Transverse colon (tissue), 4 donors: ENCODE measurements at regions not wholly inside any gene's neighbourhood (a gene's known extent, or its start where the extent isn't known, plus 50 kb on each side); places are given as distances from the start of the nearest gene placed in this dataset.

Experiments used
- DNase-seq: peaks from one replicate; pipeline ENCODE4 v3.0.0-alpha.2; 2019
- H3K27ac ChIP-seq, 4 donors: fragments of 200-600 bp; sonication (generic); 2 replicates each; pipeline ENCODE4 v1.5.1; 2016 to 2018; ENCODE audit warnings: inconsistent platforms in 4 of 4
- H3K27me3 ChIP-seq: fragments of 200-600 bp; sonication (generic); 2 replicates; pipeline ENCODE4 v1.5.1; 2017; ENCODE audit warnings: inconsistent platforms
- H3K36me3 ChIP-seq, 4 donors: fragments of 200-600 bp; sonication (generic); 2 replicates each; pipeline ENCODE4 v1.5.1; 2017 to 2019; ENCODE audit warnings: inconsistent platforms in 4 of 4
- H3K4me1 ChIP-seq, 4 donors: fragments of 200-600 bp; sonication (generic); 2 replicates each; pipeline ENCODE4 v1.5.1; 2017 to 2020; ENCODE audit warnings: inconsistent platforms in 4 of 4
- H3K4me3 ChIP-seq, 4 donors: fragments of 200-600 bp; sonication (generic); 1 replicate in 1 of 4; 2 replicates in 3 of 4; pipeline versions ENCODE4 v1.5.1 to v1.6.1; 2017 to 2019; ENCODE audit warnings: inconsistent platforms in 4 of 4
- H3K9me3 ChIP-seq, 2 donors: fragments of 200-600 bp; sonication (generic); 2 replicates each; pipeline ENCODE4 v1.5.1; 2017 to 2019; ENCODE audit warnings: inconsistent platforms in 2 of 2
- CTCF ChIP-seq, 5 experiments: fragments of 200-600 bp in 3 of 5; fragments of 450-650 bp in 2 of 5; sonication (generic) in 3 of 5; IDR thresholded peaks; 1 replicate in 2 of 5; 2 replicates in 3 of 5; pipeline ENCODE4 v1.5.1; 2016 to 2017; ENCODE audit warnings: antibody characterized with exemption in 5 of 5, inconsistent platforms in 3 of 5, mild to moderate bottlenecking in 2 of 5, moderate library complexity in 1 of 5
- EP300 ChIP-seq: sonication (generic); formaldehyde crosslinking; IDR thresholded peaks from one replicate; pipeline ENCODE4 v1.6.1; 2017; ENCODE audit warnings: antibody characterized with exemption, low read depth
- POLR2A ChIP-seq: fragments of 450-650 bp; IDR thresholded peaks from one replicate; pipeline ENCODE4 v1.6.1; 2016; ENCODE audit warnings: antibody characterized with exemption, mild to moderate bottlenecking, moderate library complexity
- POLR2AphosphoS5 ChIP-seq, 3 donors: sonication (generic); formaldehyde crosslinking; IDR thresholded peaks; one replicate each; pipeline ENCODE4 v1.6.1; 2016; ENCODE audit warnings: antibody characterized with exemption in 3 of 3
- WGBS, 2 donors: methylation state at CpG; one replicate each; pipeline ENCODE4 v1.1.5; 2018; ENCODE audit warnings: low coverage in 1 of 2; 5-methylcytosine and 5-hydroxymethylcytosine counted together
- in situ Hi-C, 4 donors: fragments of 200-750 bp; cut with MboI; loops; one replicate each; pipeline versions ENCODE4 v1.15.0 to v1.15.1; 2017; ENCODE audit warnings: low sequenced_read_pairs in 3 of 4, low pct_ligation_motif_present in 1 of 4, low pct_unique_long_range_greater_than_20kb in 1 of 4
- intact Hi-C: fragments of 100-400 bp; cut with DNase I; formaldehyde crosslinking; loops from one replicate; pipeline ENCODE4 v1.15.1; 2023; ENCODE audit warnings: low total_unique reads

GRCh38 chrX:149248073-149248625 is 257.0 kb downstream of the IDS start:
- WGBS, 2 donors = 54% methylated on average over 3 of the region's 3 CpGs; no CpG with 5 or more reads in 1 of the 2 donors
- Histone ChIP-seq H3K4me1 (no peaks in the 10 kb centered on the region), H3K27ac (no peak overlapping the region), H3K36me3 (no peaks in the 10 kb centered on the region), H3K9me3 (no peaks in the 10 kb centered on the region), H3K27me3 (no peaks in the 10 kb centered on the region), H3K4me3 (no peak overlapping the region)
- DNase-seq = no peak
- in situ Hi-C loops = no loop called here
- no peak for TF ChIP-seq CTCF (IDR thresholded peaks at IDR 0.05)
- TF ChIP-seq EP300 = no peak
- no peak for TF ChIP-seq POLR2A
- no peak for TF ChIP-seq POLR2AphosphoS5 (IDR thresholded peaks at IDR 0.05)
- intact Hi-C loops = no loop called here

- Histone ChIP-seq H3K36me3 (no peaks in the 10 kb centered on the region), H3K27ac (no peak overlapping the region), H3K27me3 (no peaks in the 10 kb centered on the region), H3K4me1 (no peaks in the 10 kb centered on the region), H3K9me3 (no peaks in the 10 kb centered on the region), H3K4me3 (no peak overlapping the region)
- in situ Hi-C loops (no loop called here), intact Hi-C loops (no loop called here)
- TF ChIP-seq POLR2A (no peak), EP300 (no peak), POLR2AphosphoS5 (IDR thresholded peaks at IDR 0.05) (no peak), CTCF (IDR thresholded peaks at IDR 0.05) (no peak)
- DNase-seq = no peak
- WGBS, 2 donors = 44 to 54% methylated on average over 2 of the region's 2 CpGs
Measured at GRCh38 chrX:149230689-149231088, 274.4 kb downstream of the IDS start.

GRCh38 chrX:149223854-149224253 is 281.3 kb downstream of the IDS start:
- WGBS, 2 donors = 67% methylated on average over 1 to 2 of the region's 2 CpGs
- in situ Hi-C loops = no loop called here

GRCh38 chrX:149222040-149222439 is 283.1 kb downstream of the IDS start:
- Histone ChIP-seq H3K4me3 (no peak overlapping the region), H3K27ac (no peak overlapping the region), H3K9me3 (no peaks in the 10 kb centered on the region), H3K4me1 (no peaks in the 10 kb centered on the region), H3K27me3 (no peaks in the 10 kb centered on the region), H3K36me3 (no peaks in the 10 kb centered on the region)
- no peak for DNase-seq
- in situ Hi-C loops (no loop called here), intact Hi-C loops (no loop called here)
- no peak for TF ChIP-seq POLR2A
- no peak for TF ChIP-seq EP300
- no peak for TF ChIP-seq CTCF (IDR thresholded peaks at IDR 0.05)
- no peak for TF ChIP-seq POLR2AphosphoS5 (IDR thresholded peaks at IDR 0.05)
- WGBS, 2 donors = 43% methylated on average over 1 of the region's 1 CpG; no CpG with 5 or more reads in 1 of the 2 donors

More at GRCh38 chrX:149223854-149224253, 281.3 kb downstream of the IDS start:
- no peaks in the 10 kb centered on the region for H3K4me1 ChIP-seq
- intact Hi-C loops = loop anchor here (1.0 kb wide), 1 partner anchor 23 kb away; no protein-coding TSS in a partner anchor
- no peak for DNase-seq
- H3K27me3 ChIP-seq = no peaks in the 10 kb centered on the region
- no peaks in the 10 kb centered on the region for H3K9me3 ChIP-seq
- TF ChIP-seq CTCF (IDR thresholded peaks at IDR 0.05) (no peak), POLR2AphosphoS5 (IDR thresholded peaks at IDR 0.05) (no peak), EP300 (no peak), POLR2A (no peak)
- H3K36me3 ChIP-seq = no peaks in the 10 kb centered on the region
- H3K4me3 ChIP-seq = no peak overlapping the region
- no peak overlapping the region for H3K27ac ChIP-seq
